ENCODE measurements at regions not wholly inside any gene's neighbourhood (a gene's known extent, or its start where the extent isn't known, plus 50 kb on each side); places are given as distances from the start of the nearest gene placed in this dataset.

DNA sequence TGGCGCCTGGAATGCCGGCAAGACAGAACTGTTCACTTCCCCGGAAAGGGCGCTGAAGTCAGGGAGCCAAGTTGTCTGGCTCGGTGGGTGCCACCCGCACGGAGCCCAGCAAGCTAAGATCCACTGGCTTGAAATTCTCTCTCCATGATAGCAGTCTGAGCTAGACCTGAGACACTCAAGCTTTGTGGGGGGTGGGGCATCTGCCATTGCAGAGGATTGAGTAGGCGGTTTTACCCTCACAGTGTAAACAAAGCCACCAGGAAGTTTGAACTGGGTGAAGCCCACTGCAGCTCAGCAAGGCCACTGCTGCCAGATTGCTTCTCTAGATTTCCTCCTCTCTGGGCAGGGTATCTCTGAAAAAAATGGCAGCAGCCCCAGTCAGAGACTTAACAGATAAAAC, 277.4 kb downstream of the SLCO4C1 start:
- Histone ChIP-seq H3K36me3 (ENCODE audit: control insufficient read depth in 2 of 2, insufficient read depth in 2 of 2, low read length in 1 of 2) (no peaks in the 10 kb centered on the region), H3K27me3 (ENCODE audit: control insufficient read depth in 2 of 2, insufficient read depth in 1 of 2, low read length in 1 of 2) (no peaks in the 10 kb centered on the region), H3K27ac (ENCODE audit: low read depth in 1 of 2, low read length in 1 of 2) (no peak overlapping the region), H3K4me3 (ENCODE audit: low read length in 2 of 2) (no peak overlapping the region), H3K9me3 (ENCODE audit: control insufficient read depth in 2 of 2, insufficient read depth in 1 of 2, low read length in 1 of 2) (no peaks in the 10 kb centered on the region), H3K4me1 (ENCODE audit: control insufficient read depth in 2 of 2, insufficient read depth in 2 of 2, low read length in 2 of 2) (no peaks in the 10 kb centered on the region)
- DNase-seq (ENCODE audit: low read depth in 6 of 9, low spot score in 9 of 9), result no peak
- 90% methylated on average over 8 of the region's 8 CpGs for WGBS

DNA sequence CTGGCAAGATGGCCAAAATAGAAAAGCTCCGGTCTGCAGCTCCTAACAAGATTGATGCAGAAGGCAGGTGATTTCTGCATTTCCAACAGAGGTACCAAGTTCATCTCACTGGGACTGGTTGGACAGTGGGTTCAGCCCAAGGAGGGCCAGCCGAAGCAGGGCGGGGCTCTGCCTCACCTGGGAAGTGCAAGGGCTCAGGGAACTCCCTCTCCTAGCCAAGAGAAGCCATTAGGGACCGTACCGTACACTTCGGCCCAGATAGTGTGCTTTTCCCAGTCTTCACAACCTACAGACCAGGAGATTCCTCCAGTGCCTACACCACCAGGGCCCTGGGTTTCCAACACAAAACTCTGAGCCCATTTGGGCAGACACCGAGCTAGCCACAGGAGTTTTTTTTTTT, 277.8 kb downstream of the SLCO4C1 start:
- Histone ChIP-seq H3K27ac (ENCODE audit: low read depth in 1 of 2, low read length in 1 of 2) (no peak overlapping the region), H3K36me3 (ENCODE audit: control insufficient read depth in 2 of 2, insufficient read depth in 2 of 2, low read length in 1 of 2) (no peaks in the 10 kb centered on the region), H3K4me3 (ENCODE audit: low read length in 2 of 2) (no peak overlapping the region), H3K4me1 (ENCODE audit: control insufficient read depth in 2 of 2, insufficient read depth in 2 of 2, low read length in 2 of 2) (no peaks in the 10 kb centered on the region), H3K27me3 (ENCODE audit: control insufficient read depth in 2 of 2, insufficient read depth in 1 of 2, low read length in 1 of 2) (no peaks in the 10 kb centered on the region), H3K9me3 (ENCODE audit: control insufficient read depth in 2 of 2, insufficient read depth in 1 of 2, low read length in 1 of 2) (no peaks in the 10 kb centered on the region)
- DNase-seq (ENCODE audit: low read depth in 6 of 9, low spot score in 9 of 9), result no peak
- 81% methylated on average over 7 of the region's 7 CpGs for WGBS

DNA sequence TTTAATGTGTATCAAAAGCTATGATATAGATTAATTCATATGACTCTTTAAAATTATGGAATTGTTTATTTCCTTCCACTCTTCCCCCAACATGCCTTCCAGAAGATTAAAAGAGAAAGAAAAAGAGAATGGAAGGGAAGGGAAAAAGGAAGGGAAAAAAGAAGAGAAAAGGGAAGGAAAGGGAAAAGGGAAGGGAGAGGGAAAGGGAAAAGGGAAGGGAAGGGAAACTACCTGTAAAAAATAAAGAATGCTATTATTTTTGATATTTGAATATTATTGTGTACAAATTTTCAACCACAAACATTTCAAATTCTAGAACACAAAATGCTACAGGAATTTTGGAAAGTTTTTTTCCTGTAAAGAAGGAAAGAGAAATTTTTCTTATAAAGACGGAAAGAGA, 281.7 kb downstream of the SLCO4C1 start:
- Histone ChIP-seq H3K36me3 (ENCODE audit: control insufficient read depth in 2 of 2, insufficient read depth in 2 of 2, low read length in 1 of 2) (no peaks in the 10 kb centered on the region), H3K27ac (ENCODE audit: low read depth in 1 of 2, low read length in 1 of 2) (no peak overlapping the region), H3K9me3 (ENCODE audit: control insufficient read depth in 2 of 2, insufficient read depth in 1 of 2, low read length in 1 of 2) (no peaks in the 10 kb centered on the region), H3K27me3 (ENCODE audit: control insufficient read depth in 2 of 2, insufficient read depth in 1 of 2, low read length in 1 of 2) (no peaks in the 10 kb centered on the region), H3K4me1 (ENCODE audit: control insufficient read depth in 2 of 2, insufficient read depth in 2 of 2, low read length in 2 of 2) (no peaks in the 10 kb centered on the region), H3K4me3 (ENCODE audit: low read length in 2 of 2) (no peak overlapping the region)
- 94% methylated on average over 1 of the region's 1 CpG for WGBS
- no peak for DNase-seq (ENCODE audit: low read depth in 6 of 9, low spot score in 9 of 9)

DNA sequence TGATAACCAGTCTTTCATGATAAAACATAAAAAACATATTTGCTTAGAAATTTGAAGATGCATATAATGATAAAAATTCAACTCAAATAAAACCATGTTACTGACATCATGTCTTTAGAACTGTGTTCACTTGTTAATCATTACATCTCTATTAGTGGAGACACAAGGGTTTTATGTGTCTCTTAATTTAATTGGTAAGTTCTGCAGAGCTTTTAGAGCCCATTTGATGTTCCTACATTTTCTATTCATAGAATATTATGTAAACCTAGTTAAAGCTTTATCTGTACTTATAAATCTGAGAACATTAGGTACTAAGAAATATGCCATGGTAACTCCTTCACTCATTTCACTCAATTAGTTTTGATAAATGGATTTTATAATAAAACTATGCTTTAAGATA, 285.4 kb downstream of the SLCO4C1 start:
- no peak for DNase-seq (ENCODE audit: low read depth in 6 of 9, low spot score in 9 of 9)
- no peaks in the 10 kb centered on the region for H3K4me1 ChIP-seq (ENCODE audit: control insufficient read depth in 2 of 2, insufficient read depth in 2 of 2, low read length in 2 of 2)
- no peaks in the 10 kb centered on the region for H3K27me3 ChIP-seq (ENCODE audit: control insufficient read depth in 2 of 2, insufficient read depth in 1 of 2, low read length in 1 of 2)
- H3K9me3 ChIP-seq (ENCODE audit: control insufficient read depth in 2 of 2, insufficient read depth in 1 of 2, low read length in 1 of 2), result no peaks in the 10 kb centered on the region
- H3K4me3 ChIP-seq (ENCODE audit: low read length in 2 of 2), result no peak overlapping the region
- no peak overlapping the region for H3K27ac ChIP-seq (ENCODE audit: low read depth in 1 of 2, low read length in 1 of 2)
- no peaks in the 10 kb centered on the region for H3K36me3 ChIP-seq (ENCODE audit: control insufficient read depth in 2 of 2, insufficient read depth in 2 of 2, low read length in 1 of 2)

DNA sequence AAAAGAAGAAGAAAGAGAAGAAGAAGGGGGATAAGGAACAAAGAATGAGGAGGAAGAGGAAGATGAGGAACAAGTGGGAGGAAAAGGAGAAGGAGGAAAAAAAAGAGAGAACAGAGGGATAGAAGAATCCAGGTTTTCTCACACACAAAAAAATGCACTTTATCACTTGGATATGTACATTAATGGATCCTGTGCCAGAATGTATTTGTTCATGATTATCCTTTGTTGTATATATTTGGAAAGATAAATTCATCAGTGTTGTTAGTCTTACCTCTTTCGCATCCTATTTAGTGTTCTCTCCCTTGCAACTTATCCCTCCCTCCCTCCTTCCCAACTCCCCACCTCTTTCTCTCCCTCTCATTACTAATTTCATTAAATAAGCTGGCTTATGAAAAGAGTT, 298.8 kb downstream of the SLCO4C1 start:
- H3K9me3 ChIP-seq (ENCODE audit: control insufficient read depth in 2 of 2, insufficient read depth in 1 of 2, low read length in 1 of 2), result no peaks in the 10 kb centered on the region
- no peak for DNase-seq (ENCODE audit: low read depth in 6 of 9, low spot score in 9 of 9)
- no peaks in the 10 kb centered on the region for H3K4me1 ChIP-seq (ENCODE audit: control insufficient read depth in 2 of 2, insufficient read depth in 2 of 2, low read length in 2 of 2)
- H3K27me3 ChIP-seq (ENCODE audit: control insufficient read depth in 2 of 2, insufficient read depth in 1 of 2, low read length in 1 of 2), result no peaks in the 10 kb centered on the region
- 98% methylated on average over 1 of the region's 1 CpG for WGBS
- no peak overlapping the region for H3K4me3 ChIP-seq (ENCODE audit: low read length in 2 of 2)
- no peaks in the 10 kb centered on the region for H3K36me3 ChIP-seq (ENCODE audit: control insufficient read depth in 2 of 2, insufficient read depth in 2 of 2, low read length in 1 of 2)
- no peak overlapping the region for H3K27ac ChIP-seq (ENCODE audit: low read depth in 1 of 2, low read length in 1 of 2)

DNA sequence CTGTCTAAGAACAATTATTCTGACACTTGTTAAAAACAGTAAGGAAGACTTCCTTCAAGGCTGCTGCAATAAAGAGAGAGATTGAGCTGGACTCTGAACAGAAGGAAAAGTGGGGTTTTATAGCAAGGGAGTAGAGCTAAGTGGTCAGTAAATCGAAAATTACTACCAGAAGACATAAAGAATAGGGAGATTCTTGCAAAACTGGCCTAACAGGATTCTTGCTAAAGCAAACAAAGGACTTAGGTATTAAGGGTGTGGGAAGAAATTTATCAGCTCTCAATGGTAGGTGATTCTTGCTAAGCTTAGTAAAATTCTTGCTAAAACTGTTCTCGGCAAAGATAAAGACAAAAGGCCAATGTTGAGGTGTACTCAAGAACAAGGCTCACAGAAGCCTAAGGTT, 300.5 kb downstream of the SLCO4C1 start:
- Histone ChIP-seq H3K4me1 (ENCODE audit: control insufficient read depth in 2 of 2, insufficient read depth in 2 of 2, low read length in 2 of 2) (no peaks in the 10 kb centered on the region), H3K9me3 (ENCODE audit: control insufficient read depth in 2 of 2, insufficient read depth in 1 of 2, low read length in 1 of 2) (no peaks in the 10 kb centered on the region), H3K27me3 (ENCODE audit: control insufficient read depth in 2 of 2, insufficient read depth in 1 of 2, low read length in 1 of 2) (no peaks in the 10 kb centered on the region), H3K27ac (ENCODE audit: low read depth in 1 of 2, low read length in 1 of 2) (no peak overlapping the region), H3K4me3 (ENCODE audit: low read length in 2 of 2) (no peak overlapping the region), H3K36me3 (ENCODE audit: control insufficient read depth in 2 of 2, insufficient read depth in 2 of 2, low read length in 1 of 2) (no peaks in the 10 kb centered on the region)
- no peak for DNase-seq (ENCODE audit: low read depth in 6 of 9, low spot score in 9 of 9)
- WGBS, result 69% methylated on average over 2 of the region's 2 CpGs

DNA sequence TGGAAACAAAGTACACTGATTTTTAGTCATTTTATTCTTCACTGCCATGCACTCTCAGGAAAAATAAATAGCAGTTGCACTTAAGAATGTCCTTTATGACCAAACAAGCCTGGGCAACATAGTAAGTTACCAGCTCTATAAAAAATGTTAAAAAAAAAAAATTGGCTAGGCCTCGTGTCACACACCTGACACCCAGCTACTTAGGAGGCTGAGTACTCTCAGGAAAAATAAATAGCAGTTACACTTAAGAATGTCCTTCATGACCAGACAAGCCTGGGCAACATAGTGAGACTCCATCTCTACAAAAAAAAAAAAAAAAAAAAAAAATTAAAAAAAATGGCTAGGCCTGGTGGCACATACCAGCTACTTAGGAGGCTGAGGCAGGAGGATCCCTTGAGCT, 304.6 kb downstream of the SLCO4C1 start:
- H3K9me3 ChIP-seq (ENCODE audit: control insufficient read depth in 2 of 2, insufficient read depth in 1 of 2, low read length in 1 of 2), result no peaks in the 10 kb centered on the region
- H3K27me3 ChIP-seq (ENCODE audit: control insufficient read depth in 2 of 2, insufficient read depth in 1 of 2, low read length in 1 of 2), result no peaks in the 10 kb centered on the region
- WGBS, result 85% methylated on average over 1 of the region's 1 CpG
- no peak overlapping the region for H3K4me3 ChIP-seq (ENCODE audit: low read length in 2 of 2)
- no peaks in the 10 kb centered on the region for H3K4me1 ChIP-seq (ENCODE audit: control insufficient read depth in 2 of 2, insufficient read depth in 2 of 2, low read length in 2 of 2)
- H3K27ac ChIP-seq (ENCODE audit: low read depth in 1 of 2, low read length in 1 of 2), result no peak overlapping the region
- no peaks in the 10 kb centered on the region for H3K36me3 ChIP-seq (ENCODE audit: control insufficient read depth in 2 of 2, insufficient read depth in 2 of 2, low read length in 1 of 2)
- DNase-seq (ENCODE audit: low read depth in 6 of 9, low spot score in 9 of 9), result no peak

DNA sequence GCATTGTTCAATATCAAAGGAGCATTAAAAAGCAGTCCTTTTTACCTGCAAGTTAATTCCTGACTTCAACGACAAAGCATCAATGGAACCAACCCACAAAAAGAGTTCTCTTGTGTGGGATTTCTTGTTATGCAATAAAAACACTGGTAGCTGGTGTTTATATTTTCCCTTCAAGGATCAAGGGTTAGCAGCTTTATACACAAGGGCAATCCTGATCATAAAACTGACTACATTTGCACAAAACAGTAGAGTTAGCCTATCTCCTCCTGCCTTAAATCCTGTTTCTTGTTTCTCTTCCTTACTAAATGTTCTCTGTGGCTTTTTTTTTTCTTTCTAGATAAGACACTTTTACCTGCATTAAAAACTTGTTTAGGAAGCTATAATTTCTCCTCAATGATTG, 306.4 kb downstream of the SLCO4C1 start:
- Histone ChIP-seq H3K36me3 (ENCODE audit: control insufficient read depth in 2 of 2, insufficient read depth in 2 of 2, low read length in 1 of 2) (no peaks in the 10 kb centered on the region), H3K27me3 (ENCODE audit: control insufficient read depth in 2 of 2, insufficient read depth in 1 of 2, low read length in 1 of 2) (no peaks in the 10 kb centered on the region)
- no peak for DNase-seq (ENCODE audit: low read depth in 6 of 9, low spot score in 9 of 9)

DNA sequence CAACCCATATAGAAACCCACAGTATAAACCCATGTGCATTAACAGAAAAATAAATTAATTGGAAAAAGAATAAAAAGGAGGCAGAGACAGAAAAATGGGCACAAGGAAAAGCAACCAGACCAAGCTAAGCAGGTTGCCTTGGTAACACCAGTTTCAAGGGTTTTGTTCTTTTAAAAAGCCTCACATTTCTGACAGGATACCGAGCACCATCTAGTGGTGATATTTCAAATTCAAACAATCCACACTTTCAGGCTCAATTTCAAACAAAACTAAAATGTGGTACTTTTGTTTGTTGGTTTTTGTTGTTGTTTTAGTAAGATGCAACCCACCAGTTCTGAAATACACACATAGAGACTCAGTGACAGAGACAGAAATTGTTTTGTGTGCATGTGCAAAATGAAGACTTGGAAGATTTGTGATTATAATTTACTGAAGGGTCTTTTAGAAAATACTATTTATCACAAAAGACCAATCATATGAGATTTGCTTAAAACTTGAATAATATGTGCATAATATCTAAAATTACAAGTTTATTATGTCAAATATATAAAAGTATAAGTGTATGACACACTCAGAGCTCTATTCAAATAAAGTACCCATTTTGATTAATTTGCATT, 318.2 kb downstream of the SLCO4C1 start:
- no peaks in the 10 kb centered on the region for H3K36me3 ChIP-seq (ENCODE audit: control insufficient read depth in 2 of 2, insufficient read depth in 2 of 2, low read length in 1 of 2)
- no peaks in the 10 kb centered on the region for H3K27me3 ChIP-seq (ENCODE audit: control insufficient read depth in 2 of 2, insufficient read depth in 1 of 2, low read length in 1 of 2)
- H3K4me3 ChIP-seq (ENCODE audit: low read length in 2 of 2), result no peak overlapping the region
- DNase-seq (ENCODE audit: low read depth in 6 of 9, low spot score in 9 of 9), result peak in 8 of 9 donors; percentile 7 to 66 (median 19)
- 0% methylated on average over 1 of the region's 1 CpG for WGBS
- H3K27ac ChIP-seq (ENCODE audit: low read depth in 1 of 2, low read length in 1 of 2), result no peak overlapping the region
- no peaks in the 10 kb centered on the region for H3K9me3 ChIP-seq (ENCODE audit: control insufficient read depth in 2 of 2, insufficient read depth in 1 of 2, low read length in 1 of 2)
- no peaks in the 10 kb centered on the region for H3K4me1 ChIP-seq (ENCODE audit: control insufficient read depth in 2 of 2, insufficient read depth in 2 of 2, low read length in 2 of 2)

More for the DNA sequence above, 306.4 kb downstream of the SLCO4C1 start:
- H3K4me3 ChIP-seq (ENCODE audit: low read length in 2 of 2), result no peak overlapping the region
- H3K4me1 ChIP-seq (ENCODE audit: control insufficient read depth in 2 of 2, insufficient read depth in 2 of 2, low read length in 2 of 2), result no peaks in the 10 kb centered on the region
- H3K27ac ChIP-seq (ENCODE audit: low read depth in 1 of 2, low read length in 1 of 2), result no peak overlapping the region
- WGBS, result 49% methylated on average over 1 of the region's 1 CpG
- H3K9me3 ChIP-seq (ENCODE audit: control insufficient read depth in 2 of 2, insufficient read depth in 1 of 2, low read length in 1 of 2), result no peaks in the 10 kb centered on the region

DNA sequence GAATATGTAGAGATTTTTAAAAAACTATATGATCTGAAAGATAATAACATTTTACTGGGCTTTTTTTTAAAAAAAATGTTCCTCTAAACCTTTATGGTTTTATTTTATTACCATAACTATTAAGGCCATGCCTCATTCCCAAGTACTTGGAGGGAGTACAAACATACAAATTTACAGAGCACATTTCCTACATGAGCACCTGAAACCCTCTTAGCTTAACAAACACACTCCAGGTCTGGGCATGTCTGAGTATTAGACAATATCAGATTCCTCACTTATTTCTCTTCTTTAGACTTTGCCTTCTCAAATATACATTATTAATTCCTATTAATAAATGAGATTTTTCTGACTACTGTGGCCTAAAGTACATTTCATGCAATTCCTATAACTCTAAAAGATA, 319.2 kb downstream of the SLCO4C1 start:
- no peak for DNase-seq (ENCODE audit: low read depth in 6 of 9, low spot score in 9 of 9)
- Histone ChIP-seq H3K4me1 (ENCODE audit: control insufficient read depth in 2 of 2, insufficient read depth in 2 of 2, low read length in 2 of 2) (no peaks in the 10 kb centered on the region), H3K27ac (ENCODE audit: low read depth in 1 of 2, low read length in 1 of 2) (no peak overlapping the region), H3K36me3 (ENCODE audit: control insufficient read depth in 2 of 2, insufficient read depth in 2 of 2, low read length in 1 of 2) (no peaks in the 10 kb centered on the region), H3K9me3 (ENCODE audit: control insufficient read depth in 2 of 2, insufficient read depth in 1 of 2, low read length in 1 of 2) (no peaks in the 10 kb centered on the region), H3K4me3 (ENCODE audit: low read length in 2 of 2) (no peak overlapping the region), H3K27me3 (ENCODE audit: control insufficient read depth in 2 of 2, insufficient read depth in 1 of 2, low read length in 1 of 2) (no peaks in the 10 kb centered on the region)

Data from thymus (tissue), 11 donors.